GM21576 (cell line): ENCODE measurements at regions not wholly inside any gene's neighbourhood (a gene's known extent, or its start where the extent isn't known, plus 50 kb on each side); places are given as distances from the start of the nearest gene placed in this dataset.
A peak's percentile ranks its signal among the peaks of the same experiment; 100 is the strongest.
"Not testable (repeated sequence)": the region's sequence is repeated elsewhere in the genome, so short reads cannot be mapped to it uniquely, and the experiment has no call there.

Experiments
- ATAC-seq: cut with Tn5 transposase; IDR thresholded peaks from one replicate; pipeline ENCODE4 v1.9.1; 2021; ENCODE audit warnings: mild to moderate bottlenecking, moderate library complexity; ENCODE audit not compliant: unreplicated experiment

GRCh38 chr14:37841039-37841438, 245.6 kb downstream of the TTC6 start:
- not testable (repeated sequence) for ATAC-seq

GRCh38 chr14:37842106-37842505, 246.7 kb downstream of the TTC6 start:
- no peak for ATAC-seq

GRCh38 chr14:37843954-37844607, 248.7 kb downstream of the TTC6 start:
- no peak for ATAC-seq

- no peak for ATAC-seq
These were observed 249.2 kb downstream of the TTC6 start for GRCh38 chr14:37844614-37845013.

- no peak for ATAC-seq
These were observed 253.7 kb downstream of the TTC6 start for GRCh38 chr14:37848985-37849621.

- no peak for ATAC-seq
These were observed 255.6 kb downstream of the TTC6 start for GRCh38 chr14:37851054-37851453.

- no peak for ATAC-seq
These were observed 260.4 kb downstream of the TTC6 start for GRCh38 chr14:37855871-37856270.

- ATAC-seq, result no peak
These were observed 262.4 kb downstream of the TTC6 start for GRCh38 chr14:37857774-37858266.

- ATAC-seq, result no peak
These were observed 263.3 kb downstream of the TTC6 start for GRCh38 chr14:37858733-37859132.

- no peak for ATAC-seq
These were observed 263.7 kb downstream of the TTC6 start for GRCh38 chr14:37859177-37859576.

- ATAC-seq, result no peak
These were observed 266.8 kb downstream of the TTC6 start for GRCh38 chr14:37862263-37862662.

GRCh38 chr14:37864128-37864527, 268.7 kb downstream of the TTC6 start:
- ATAC-seq, result no peak

- ATAC-seq, result no peak
These were observed 269.7 kb downstream of the TTC6 start for GRCh38 chr14:37864861-37865718.

GRCh38 chr14:37865719-37866549, 270.5 kb downstream of the TTC6 start:
- no peak for ATAC-seq

GRCh38 chr14:37869633-37870032, 274.2 kb downstream of the TTC6 start:
- no peak for ATAC-seq

GRCh38 chr14:37870170-37870569, 274.7 kb downstream of the TTC6 start:
- ATAC-seq, result no peak

- no peak for ATAC-seq
These were observed 275.4 kb downstream of the TTC6 start for GRCh38 chr14:37870632-37871346.

GRCh38 chr14:37874065-37874428, 278.6 kb downstream of the TTC6 start:
- ATAC-seq, result not testable (repeated sequence)

GRCh38 chr14:37874429-37875109, 279.1 kb downstream of the TTC6 start:
- ATAC-seq, result peak; percentile 94

- no peak for ATAC-seq
These were observed 292.8 kb downstream of the TTC6 start for GRCh38 chr14:37888234-37888633.
